ENCODE measurements at regions not wholly inside any gene's neighbourhood (a gene's known extent, or its start where the extent isn't known, plus 50 kb on each side); places are given as distances from the start of the nearest gene placed in this dataset.

DNA sequence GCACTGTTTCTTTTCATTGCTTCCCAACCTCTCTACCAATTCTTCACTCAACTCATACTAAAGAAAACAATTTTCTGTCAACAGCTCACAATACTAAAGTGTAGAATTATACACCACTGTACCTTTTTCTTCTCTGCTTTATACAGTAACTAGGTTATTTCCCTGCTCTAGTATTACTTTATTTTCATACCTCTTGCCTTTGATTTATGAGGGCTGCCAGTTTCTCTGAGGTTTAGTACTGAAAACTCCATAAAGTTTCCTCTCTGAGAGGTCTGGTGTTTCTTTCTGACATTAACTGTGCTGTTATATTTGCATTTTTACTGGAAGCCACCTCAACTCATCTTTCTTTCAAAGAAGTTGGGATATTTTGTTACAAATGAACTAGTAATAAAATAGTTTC is 63.0 kb upstream of the GRIP1 start (continued):
- TF ChIP-seq, protein P1, sequence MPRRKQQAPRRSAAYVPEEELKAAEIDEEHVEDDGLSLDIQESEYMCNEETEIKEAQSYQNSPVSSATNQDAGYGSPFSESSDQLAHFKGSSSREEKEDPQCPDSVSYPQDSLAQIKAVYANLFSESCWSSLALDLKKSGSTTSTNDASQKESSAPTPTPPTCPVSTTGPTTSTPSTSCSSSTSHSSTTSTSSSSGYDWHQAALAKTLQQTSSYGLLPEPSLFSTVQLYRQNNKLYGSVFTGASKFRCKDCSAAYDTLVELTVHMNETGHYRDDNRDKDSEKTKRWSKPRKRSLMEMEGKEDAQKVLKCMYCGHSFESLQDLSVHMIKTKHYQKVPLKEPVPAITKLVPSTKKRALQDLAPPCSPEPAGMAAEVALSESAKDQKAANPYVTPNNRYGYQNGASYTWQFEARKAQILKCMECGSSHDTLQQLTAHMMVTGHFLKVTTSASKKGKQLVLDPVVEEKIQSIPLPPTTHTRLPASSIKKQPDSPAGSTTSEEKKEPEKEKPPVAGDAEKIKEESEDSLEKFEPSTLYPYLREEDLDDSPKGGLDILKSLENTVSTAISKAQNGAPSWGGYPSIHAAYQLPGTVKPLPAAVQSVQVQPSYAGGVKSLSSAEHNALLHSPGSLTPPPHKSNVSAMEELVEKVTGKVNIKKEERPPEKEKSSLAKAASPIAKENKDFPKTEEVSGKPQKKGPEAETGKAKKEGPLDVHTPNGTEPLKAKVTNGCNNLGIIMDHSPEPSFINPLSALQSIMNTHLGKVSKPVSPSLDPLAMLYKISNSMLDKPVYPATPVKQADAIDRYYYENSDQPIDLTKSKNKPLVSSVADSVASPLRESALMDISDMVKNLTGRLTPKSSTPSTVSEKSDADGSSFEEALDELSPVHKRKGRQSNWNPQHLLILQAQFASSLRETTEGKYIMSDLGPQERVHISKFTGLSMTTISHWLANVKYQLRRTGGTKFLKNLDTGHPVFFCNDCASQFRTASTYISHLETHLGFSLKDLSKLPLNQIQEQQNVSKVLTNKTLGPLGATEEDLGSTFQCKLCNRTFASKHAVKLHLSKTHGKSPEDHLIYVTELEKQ (tag by site-specific recombination; IDR thresholded peaks at IDR 0.05; ENCODE audit: borderline replicate concordance), result 0 out of 2 replicates have a peak, but pooled peaks have one; percentile 11

DNA sequence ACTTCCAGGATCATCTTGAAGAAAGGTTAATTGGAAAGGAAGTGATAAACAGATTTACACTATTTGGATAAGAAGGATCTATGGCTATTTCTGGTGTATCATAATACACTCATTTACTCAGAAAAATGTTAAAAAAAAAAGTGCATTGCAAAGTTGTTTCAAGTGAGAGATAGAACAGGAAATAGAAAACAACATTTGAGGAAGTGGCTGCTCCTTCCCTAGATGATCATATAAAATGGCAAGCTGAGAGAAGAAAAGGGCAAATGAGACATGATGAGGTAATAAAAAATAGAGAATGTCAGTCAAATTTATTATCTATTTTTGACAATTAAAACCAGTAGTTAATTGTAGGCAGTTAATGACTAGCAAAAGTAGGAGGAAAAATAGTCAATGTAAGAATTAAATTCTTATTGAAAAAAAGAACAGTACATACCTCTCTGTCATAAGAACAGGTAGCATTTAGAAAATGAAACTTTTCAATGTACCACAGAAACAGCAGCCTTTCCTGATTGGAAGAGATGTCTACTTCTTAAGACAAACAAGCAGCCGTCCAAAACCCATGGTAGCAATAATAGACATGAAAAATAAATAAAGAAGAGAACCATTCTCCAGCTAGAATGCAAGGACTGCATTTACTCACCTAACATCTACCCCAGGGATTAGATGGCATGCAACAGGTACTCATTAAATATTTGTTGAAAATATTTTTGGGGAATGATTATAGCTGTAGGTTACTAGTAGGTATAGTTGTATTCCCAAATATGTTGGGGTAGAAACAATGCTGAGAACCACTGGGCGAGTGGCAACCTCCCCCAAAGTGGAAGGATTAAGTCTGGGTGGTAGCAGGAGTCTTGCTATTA is 63.9 kb upstream of the GRIP1 start:
- H3K4me3 ChIP-seq (ENCODE audit: low read depth, low read length), result no peak overlapping the region
- H3K36me3 ChIP-seq (ENCODE audit: control insufficient read depth in 2 of 2, insufficient read depth in 1 of 2, low read length in 2 of 2), result no peaks in the 10 kb centered on the region
- H3K9me3 ChIP-seq (ENCODE audit: control insufficient read depth, insufficient read depth, low read depth, low read length), result no peaks in the 10 kb centered on the region
- ChIA-PET POLR2A (no interaction called here), CTCF (interaction anchor here (0.7 kb wide), 1 partner anchor 281 kb away, joined by 3 read pairs; no protein-coding TSS in a partner anchor)
- peaks cover 55% of the 10 kb centered on the region for H3K4me1 ChIP-seq (ENCODE audit: control insufficient read depth, insufficient read depth, low read length)
- peak; percentile 89 for TF ChIP-seq SCRT2 (tag by site-specific recombination; IDR thresholded peaks at IDR 0.05)
- peak; percentile 66; the same call in 1 of the 2 replicates for TF ChIP-seq SCRT1 (tag by site-specific recombination; IDR thresholded peaks at IDR 0.05; ENCODE audit: borderline replicate concordance)
- TF ChIP-seq, protein P2, sequence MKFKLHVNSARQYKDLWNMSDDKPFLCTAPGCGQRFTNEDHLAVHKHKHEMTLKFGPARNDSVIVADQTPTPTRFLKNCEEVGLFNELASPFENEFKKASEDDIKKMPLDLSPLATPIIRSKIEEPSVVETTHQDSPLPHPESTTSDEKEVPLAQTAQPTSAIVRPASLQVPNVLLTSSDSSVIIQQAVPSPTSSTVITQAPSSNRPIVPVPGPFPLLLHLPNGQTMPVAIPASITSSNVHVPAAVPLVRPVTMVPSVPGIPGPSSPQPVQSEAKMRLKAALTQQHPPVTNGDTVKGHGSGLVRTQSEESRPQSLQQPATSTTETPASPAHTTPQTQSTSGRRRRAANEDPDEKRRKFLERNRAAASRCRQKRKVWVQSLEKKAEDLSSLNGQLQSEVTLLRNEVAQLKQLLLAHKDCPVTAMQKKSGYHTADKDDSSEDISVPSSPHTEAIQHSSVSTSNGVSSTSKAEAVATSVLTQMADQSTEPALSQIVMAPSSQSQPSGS (tag by site-specific recombination; IDR thresholded peaks at IDR 0.05; ENCODE audit: low read depth), result 0 out of 2 replicates have a peak, but pooled peaks have one; percentile 45
- TF ChIP-seq ZNF843 (tag by site-specific recombination; IDR thresholded peaks at IDR 0.05), result 0 out of 2 replicates have a peak, but pooled peaks have one; percentile 11
- TF ChIP-seq ZBTB17 (tag by site-specific recombination; IDR thresholded peaks at IDR 0.05), result no peak
- TF ChIP-seq FEZF1 (tag by site-specific recombination; IDR thresholded peaks at IDR 0.05), result peak; percentile 51; the same call in 1 of the 2 replicates
- H3K27ac ChIP-seq (ENCODE audit: extremely low read depth, low read depth, low read length), result no peak overlapping the region

DNA sequence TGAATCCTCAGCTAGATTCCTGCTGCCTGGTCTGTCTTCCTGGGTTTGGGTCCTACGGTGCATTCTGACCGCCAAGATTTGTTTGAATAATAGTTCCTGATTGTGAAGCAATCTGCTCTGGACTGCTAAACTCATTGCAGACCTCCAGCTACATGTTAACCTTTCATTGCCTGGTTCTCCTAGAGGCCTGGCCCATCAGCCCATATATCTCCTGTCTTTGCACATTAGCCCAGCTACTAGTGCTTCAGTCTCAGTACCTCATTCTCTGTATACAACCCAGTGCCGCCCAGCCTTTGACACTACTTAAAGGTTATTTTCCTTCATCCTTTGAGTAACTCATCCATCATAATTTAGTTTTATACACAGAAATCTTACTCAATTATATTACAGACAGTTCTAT is 65.6 kb upstream of the GRIP1 start:
- CTCF ChIA-PET, result interaction anchor here (0.6 to 0.7 kb wide), 2 partner anchors 31 to 415 kb away, joined by 3 read pairs; no protein-coding TSS in a partner anchor
- TF ChIP-seq ZBTB17 (tag by site-specific recombination; IDR thresholded peaks at IDR 0.05), result 0 out of 2 replicates have a peak, but pooled peaks have one; percentile 10
- TF ChIP-seq, protein P3, sequence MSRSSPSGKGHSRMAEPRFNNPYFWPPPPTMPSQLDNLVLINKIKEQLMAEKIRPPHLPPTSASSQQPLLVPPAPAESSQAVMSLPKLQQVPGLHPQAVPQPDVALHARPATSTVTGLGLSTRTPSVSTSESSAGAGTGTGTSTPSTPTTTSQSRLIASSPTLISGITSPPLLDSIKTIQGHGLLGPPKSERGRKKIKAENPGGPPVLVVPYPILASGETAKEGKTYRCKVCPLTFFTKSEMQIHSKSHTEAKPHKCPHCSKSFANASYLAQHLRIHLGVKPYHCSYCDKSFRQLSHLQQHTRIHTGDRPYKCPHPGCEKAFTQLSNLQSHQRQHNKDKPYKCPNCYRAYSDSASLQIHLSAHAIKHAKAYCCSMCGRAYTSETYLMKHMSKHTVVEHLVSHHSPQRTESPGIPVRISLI (tag by site-specific recombination; IDR thresholded peaks at IDR 0.05), result no peak
- no peak for TF ChIP-seq ZFHX2 (tag by site-specific recombination; conservative IDR thresholded peaks at IDR 0.05)
- Histone ChIP-seq H3K9me3 (ENCODE audit: control insufficient read depth, insufficient read depth, low read depth, low read length) (no peaks in the 10 kb centered on the region), H3K4me1 (ENCODE audit: control insufficient read depth, insufficient read depth, low read length) (peaks cover 55% of the 10 kb centered on the region), H3K36me3 (ENCODE audit: control insufficient read depth in 2 of 2, insufficient read depth in 1 of 2, low read length in 2 of 2) (no peaks in the 10 kb centered on the region), H3K4me3 (ENCODE audit: low read depth, low read length) (no peak overlapping the region), H3K27ac (ENCODE audit: extremely low read depth, low read depth, low read length) (no peak overlapping the region)
- POLR2A ChIA-PET, result no interaction called here

DNA sequence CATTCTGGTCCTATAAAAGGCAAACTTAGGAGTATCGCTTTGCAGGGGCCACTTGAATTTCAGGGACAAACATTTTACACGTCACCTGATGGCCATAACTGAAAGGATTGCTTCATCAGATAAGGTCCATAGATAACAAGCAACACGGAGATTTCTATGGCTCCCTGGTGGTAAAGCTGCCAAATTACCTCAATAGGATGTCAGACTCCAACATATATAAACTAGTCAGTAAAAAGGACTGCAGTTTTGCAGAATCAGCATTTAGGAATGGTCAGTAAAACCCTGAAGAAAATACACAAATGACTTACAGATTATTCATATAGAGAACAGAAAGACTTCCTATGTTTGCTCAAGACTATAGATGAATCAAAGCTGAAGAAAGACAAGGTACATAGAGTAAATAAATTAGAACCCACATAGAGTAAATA is 66.1 kb upstream of the GRIP1 start:
- Histone ChIP-seq H3K4me1 (ENCODE audit: control insufficient read depth, insufficient read depth, low read length) (peaks cover 55% of the 10 kb centered on the region), H3K27ac (ENCODE audit: extremely low read depth, low read depth, low read length) (no peak overlapping the region), H3K4me3 (ENCODE audit: low read depth, low read length) (no peak overlapping the region), H3K36me3 (ENCODE audit: control insufficient read depth in 2 of 2, insufficient read depth in 1 of 2, low read length in 2 of 2) (no peaks in the 10 kb centered on the region), H3K9me3 (ENCODE audit: control insufficient read depth, insufficient read depth, low read depth, low read length) (no peaks in the 10 kb centered on the region)
- ChIA-PET POLR2A (no interaction called here), CTCF (interaction anchor here (0.6 kb wide), 1 partner anchor 416 kb away, joined by 3 read pairs; no protein-coding TSS in a partner anchor)
- TF ChIP-seq ZNF10 (tag by site-specific recombination; IDR thresholded peaks at IDR 0.05) (peak; percentile 97), YY1 (tag by site-specific recombination; IDR thresholded peaks at IDR 0.05) (0 out of 2 replicates have a peak, but pooled peaks have one; percentile 16), KLF10 (tag by site-specific recombination; IDR thresholded peaks at IDR 0.05) (0 out of 2 replicates have a peak, but pooled peaks have one; percentile 51), IKZF3 (tag by site-specific recombination; IDR thresholded peaks at IDR 0.05) (peak; percentile 62), GLI2 (tag by site-specific recombination; IDR thresholded peaks at IDR 0.05; ENCODE audit: borderline replicate concordance, low read depth) (0 out of 2 replicates have a peak, but pooled peaks have one; percentile 58), WT1 (tag by site-specific recombination; IDR thresholded peaks at IDR 0.05) (peak; percentile 22; the same call in 1 of the 2 replicates), ZIC2 (tag by site-specific recombination; IDR thresholded peaks at IDR 0.05) (peak; percentile 84), ZNF561 (tag by site-specific recombination; IDR thresholded peaks at IDR 0.05; ENCODE audit: borderline replicate concordance) (0 out of 2 replicates have a peak, but pooled peaks have one; percentile 36), OSR2 (tag by site-specific recombination; IDR thresholded peaks at IDR 0.05) (peak; percentile 73), ZNF426 (tag by site-specific recombination; IDR thresholded peaks at IDR 0.05) (no peak), TCF7L2 (IDR thresholded peaks at IDR 0.05; ENCODE audit: borderline replicate concordance, low read depth, low read length) (peak; percentile 40; the same call in 1 of the 2 replicates), SCRT2 (tag by site-specific recombination; IDR thresholded peaks at IDR 0.05) (peak; percentile 14; the same call in 1 of the 2 replicates)
